NCI-H2171 (cell line): ENCODE measurements at regions not wholly inside any gene's neighbourhood (a gene's known extent, or its start where the extent isn't known, plus 50 kb on each side); places are given as distances from the start of the nearest gene placed in this dataset.
"Not testable (repeated sequence)": the region's sequence is repeated elsewhere in the genome, so short reads cannot be mapped to it uniquely, and the experiment has no call there.

Experiments used
- DNase-seq: peaks from one replicate; lab custom pipeline; 2025; lab: John Stamatoyannopoulos, UW

GRCh38 chr3:176328666-176329065 is 868.6 kb downstream of the TBL1XR1 start:
- no peak for DNase-seq

GRCh38 chr3:176328198-176328597 is 869.1 kb downstream of the TBL1XR1 start:
- no peak for DNase-seq

GRCh38 chr3:176326894-176327490 is 870.3 kb downstream of the TBL1XR1 start:
- not testable (repeated sequence) for DNase-seq

- not testable (repeated sequence) for DNase-seq
Observed at GRCh38 chr3:176321532-176321931, 875.8 kb downstream of the TBL1XR1 start.

- DNase-seq: no peak
Observed at GRCh38 chr3:176321099-176321498, 876.2 kb downstream of the TBL1XR1 start.

- DNase-seq: no peak
Observed at GRCh38 chr3:176313426-176313825, 883.9 kb downstream of the TBL1XR1 start.

GRCh38 chr3:176310641-176311040 is 886.6 kb downstream of the TBL1XR1 start:
- DNase-seq: no peak

- DNase-seq: no peak
Observed at GRCh38 chr3:176302271-176302670, 895.0 kb downstream of the TBL1XR1 start.

GRCh38 chr3:176296066-176296597 is 901.1 kb downstream of the TBL1XR1 start:
- no peak for DNase-seq

- no peak for DNase-seq
Observed at GRCh38 chr3:176293276-176293675, 904.0 kb downstream of the TBL1XR1 start.

GRCh38 chr3:176286476-176287085 is 910.7 kb downstream of the TBL1XR1 start:
- no peak for DNase-seq

GRCh38 chr3:176275538-176275937 is 921.7 kb downstream of the TBL1XR1 start:
- no peak for DNase-seq

- no peak for DNase-seq
Observed at GRCh38 chr3:176275113-176275512, 922.2 kb downstream of the TBL1XR1 start.

GRCh38 chr3:176274161-176274560 is 923.1 kb downstream of the TBL1XR1 start:
- DNase-seq: no peak

GRCh38 chr3:176262071-176262470 is 935.2 kb downstream of the TBL1XR1 start:
- DNase-seq: no peak

GRCh38 chr3:176247191-176247590 is 950.1 kb downstream of the TBL1XR1 start:
- no peak for DNase-seq

- no peak for DNase-seq
Observed at GRCh38 chr3:176219970-176220369, 977.3 kb downstream of the TBL1XR1 start.

- DNase-seq: no peak
Observed at GRCh38 chr3:176214758-176215157, 982.5 kb downstream of the TBL1XR1 start.

GRCh38 chr3:176213314-176213713 is 984.0 kb downstream of the TBL1XR1 start:
- not testable (repeated sequence) for DNase-seq

- no peak for DNase-seq
Observed at GRCh38 chr3:176208915-176209314, 988.4 kb downstream of the TBL1XR1 start.

- DNase-seq: no peak
Observed at GRCh38 chr3:176208283-176208682, 989.0 kb downstream of the TBL1XR1 start.

GRCh38 chr3:176206809-176207208 is 990.5 kb downstream of the TBL1XR1 start:
- no peak for DNase-seq

GRCh38 chr3:176202652-176203051 is 994.6 kb downstream of the TBL1XR1 start:
- DNase-seq: no peak
